ENCODE measurements at regions not wholly inside any gene's neighbourhood (a gene's known extent, or its start where the extent isn't known, plus 50 kb on each side); places are given as distances from the start of the nearest gene placed in this dataset.
"Not testable (repeated sequence)": the region's sequence is repeated elsewhere in the genome, so short reads cannot be mapped to it uniquely, and the experiment has no call there.

DNA sequence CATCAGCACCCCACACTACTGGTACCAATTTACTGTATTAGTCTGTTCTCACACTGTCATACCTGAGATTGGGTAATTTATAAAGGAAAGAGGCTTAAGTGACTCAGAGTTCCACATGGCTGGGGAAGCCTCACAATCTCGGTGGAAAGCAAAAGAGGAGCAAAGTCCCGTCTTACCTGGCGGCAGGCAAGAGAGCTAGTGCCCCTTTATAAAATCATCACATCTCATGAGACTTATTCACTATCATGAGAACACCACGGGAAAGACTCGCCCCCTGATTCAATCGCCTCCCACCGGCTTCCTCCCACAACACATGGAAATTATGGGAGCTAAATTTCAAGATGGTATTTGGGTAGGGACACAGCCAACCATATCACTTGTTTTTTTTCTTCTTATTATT, 717.2 kb downstream of the TRIB2 start:
- DNase-seq: no peak

DNA sequence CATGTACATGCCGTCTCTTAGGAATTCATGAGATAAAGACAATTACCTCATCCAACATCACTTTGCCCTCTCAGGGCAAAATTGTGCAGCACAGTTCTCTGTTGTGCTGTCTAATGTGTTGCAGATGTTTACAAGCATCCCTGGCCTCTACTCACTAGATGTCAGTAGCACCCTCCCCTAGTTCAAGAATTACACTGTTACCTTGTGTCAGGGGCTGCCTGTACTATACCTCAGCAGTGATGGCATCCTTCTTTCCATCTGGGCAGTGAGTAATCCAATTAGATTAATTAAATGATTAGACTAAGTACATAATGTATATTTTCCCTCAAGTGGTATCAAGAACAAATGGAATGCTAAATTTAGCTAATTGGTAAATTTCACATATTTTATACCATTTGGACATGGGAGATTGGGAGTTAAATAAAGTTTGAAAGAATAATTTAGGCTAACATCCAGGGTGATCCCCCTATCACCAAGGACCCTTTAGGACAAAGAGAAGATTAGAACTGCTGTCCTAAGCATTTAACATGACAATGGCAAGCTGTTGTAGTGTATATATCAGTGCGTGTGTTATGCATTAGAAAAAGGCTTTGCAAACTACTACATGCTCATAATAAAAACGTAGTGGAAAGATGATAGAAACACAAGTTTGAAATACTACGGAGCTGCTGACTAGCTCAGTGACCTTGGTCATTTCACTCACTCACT, 727.0 kb downstream of the TRIB2 start:
- not testable (repeated sequence) for DNase-seq

DNA sequence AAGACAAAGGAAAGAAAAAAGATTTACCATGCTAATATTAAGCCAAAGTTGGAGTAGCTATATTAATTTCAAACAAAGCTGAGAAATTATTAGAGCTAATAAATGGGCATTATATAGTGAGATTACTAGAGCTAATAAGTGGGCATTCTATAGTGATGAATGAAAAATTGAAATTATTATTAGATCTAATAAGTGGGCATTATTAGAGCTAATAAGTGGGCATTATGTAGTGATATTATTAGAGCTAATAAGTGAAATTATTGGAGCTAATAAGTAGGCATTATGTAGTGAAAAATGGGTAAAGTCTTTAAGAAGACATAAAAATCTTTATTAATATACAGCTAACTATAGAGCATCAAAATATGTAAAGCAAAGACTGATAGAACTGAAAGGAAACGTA, 745.7 kb downstream of the TRIB2 start:
- DNase-seq: no peak

DNA sequence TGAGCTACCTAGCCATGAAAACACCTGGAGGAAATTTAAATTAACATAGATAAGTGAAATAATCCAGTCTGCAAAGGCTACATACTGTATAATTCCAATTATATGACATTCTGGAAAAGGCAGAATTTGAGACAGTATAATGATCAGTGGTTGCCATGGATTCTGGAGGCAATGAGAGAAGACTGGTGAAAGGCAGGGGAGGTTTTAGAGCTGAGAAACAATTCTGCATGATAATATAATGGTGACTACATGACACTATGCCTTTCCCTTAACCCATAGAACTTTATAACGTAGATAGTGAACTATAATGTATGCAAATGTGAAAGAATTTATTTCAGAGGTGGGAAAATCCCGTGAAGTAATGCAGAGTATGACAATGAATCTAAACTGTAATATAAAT, 749.3 kb downstream of the TRIB2 start:
- no peak for DNase-seq

DNA sequence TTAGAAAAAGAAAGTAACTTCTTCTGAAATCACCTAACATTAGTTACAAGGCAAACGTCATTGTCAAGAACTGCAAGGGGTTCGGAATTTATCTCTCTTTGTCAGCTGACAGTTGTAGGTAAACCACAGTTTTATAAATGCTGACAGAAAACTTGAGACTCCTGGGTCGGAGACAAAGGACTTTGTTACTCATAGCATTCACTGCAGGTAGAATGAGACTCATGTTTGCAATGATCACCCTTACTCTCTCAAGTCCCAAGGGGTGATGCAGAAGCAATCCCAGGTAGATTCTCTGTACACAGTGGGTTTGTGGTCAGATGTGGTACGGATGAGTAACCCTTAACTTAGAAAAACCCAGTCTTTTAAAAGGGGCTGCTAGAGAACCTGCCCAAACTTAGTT, 757.8 kb downstream of the TRIB2 start:
- DNase-seq: no peak

DNA sequence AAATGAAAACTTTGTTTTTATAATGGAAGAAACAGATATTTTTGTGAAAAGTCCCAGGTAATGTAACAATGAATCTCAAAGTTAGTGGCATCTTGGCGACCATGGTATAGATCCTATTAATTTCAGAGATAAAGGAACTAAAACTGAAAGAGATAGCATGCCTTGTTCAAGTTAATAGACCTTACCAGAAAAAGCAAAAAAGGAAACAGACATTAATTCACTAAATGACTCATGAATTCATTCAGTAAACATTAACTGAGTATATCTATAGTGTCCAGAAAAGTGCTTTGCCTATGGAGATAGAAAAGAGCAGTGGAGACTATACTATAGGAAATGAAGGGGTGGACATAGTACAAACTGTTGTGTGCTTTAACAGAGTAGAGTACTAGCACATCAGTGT, 763.3 kb downstream of the TRIB2 start:
- DNase-seq: no peak

DNA sequence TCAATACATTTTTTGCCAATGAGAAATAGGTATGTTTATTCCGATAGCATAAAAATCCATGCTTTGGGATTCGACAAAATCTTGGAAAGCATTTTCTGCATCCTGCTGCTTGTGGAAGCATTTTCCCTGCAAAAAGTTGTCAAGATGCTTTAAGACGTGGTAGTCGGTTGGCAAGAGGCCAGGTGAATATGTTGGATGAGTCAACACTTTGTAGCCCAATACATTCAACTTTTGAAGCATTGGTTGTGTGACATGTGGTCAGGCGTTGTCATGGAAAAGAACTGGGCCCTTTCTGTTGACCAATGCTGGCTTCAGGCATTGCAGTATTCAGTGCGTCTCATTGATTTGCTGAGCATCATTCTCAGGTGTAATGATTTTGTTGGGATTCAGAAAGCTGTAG, 764.5 kb downstream of the TRIB2 start:
- DNase-seq: no peak

DNA sequence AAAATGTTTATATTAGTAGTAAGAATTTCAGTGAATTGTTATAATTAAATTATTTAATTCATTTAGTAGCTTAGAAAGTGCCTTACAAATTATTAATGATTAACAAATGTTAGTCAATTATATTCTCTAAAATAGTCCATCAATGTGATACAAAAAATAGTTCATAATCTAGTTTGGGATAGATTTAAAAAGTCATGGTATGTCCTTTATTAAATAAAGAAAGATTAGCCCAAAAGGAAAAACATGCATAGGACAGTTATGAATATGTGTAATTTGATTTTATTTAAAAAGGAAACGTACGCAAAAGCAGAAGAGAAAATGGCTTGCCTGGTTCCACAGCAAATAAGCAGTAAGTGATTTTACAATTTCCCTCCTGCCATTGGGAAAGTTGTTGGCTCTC, 768.5 kb downstream of the TRIB2 start:
- DNase-seq: no peak

DNA sequence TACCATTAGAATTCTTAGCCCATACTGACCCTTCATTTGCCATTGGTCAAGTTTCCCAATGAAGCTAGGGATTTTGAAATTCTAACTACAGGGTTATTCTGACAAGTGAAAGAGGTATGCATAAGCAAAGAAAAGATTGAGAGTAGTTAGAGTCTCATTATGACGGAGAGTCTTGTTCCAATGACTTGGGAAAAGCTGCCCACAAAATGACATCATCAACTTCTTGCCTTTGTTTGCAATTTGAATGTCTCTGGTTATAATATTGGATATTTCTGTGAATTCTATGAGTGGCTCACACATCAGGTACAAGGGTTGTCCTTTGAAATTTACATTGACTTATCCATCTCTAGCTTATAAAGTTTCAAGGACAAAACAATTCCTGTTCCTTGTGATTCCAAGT, 772.2 kb downstream of the TRIB2 start:
- no peak for DNase-seq

DNA sequence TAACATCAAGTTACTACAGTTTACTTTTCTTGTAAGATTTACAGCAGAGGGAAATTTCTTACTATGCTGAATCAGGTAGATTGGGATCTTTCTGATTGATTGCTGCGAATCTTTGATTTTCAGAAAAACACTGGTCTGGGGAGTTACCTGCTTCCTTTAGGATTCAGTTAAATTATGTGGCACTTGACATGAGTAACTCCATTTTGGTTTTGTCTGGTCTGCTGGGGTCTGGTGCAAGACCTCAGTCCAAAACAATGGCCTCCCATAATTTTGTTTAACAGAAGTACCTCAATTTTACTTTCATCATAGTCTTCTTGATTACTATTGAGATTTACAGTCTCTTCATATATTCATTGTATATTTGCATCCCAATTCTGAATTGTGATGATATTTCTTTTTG, 775.5 kb downstream of the TRIB2 start:
- no peak for DNase-seq

DNA sequence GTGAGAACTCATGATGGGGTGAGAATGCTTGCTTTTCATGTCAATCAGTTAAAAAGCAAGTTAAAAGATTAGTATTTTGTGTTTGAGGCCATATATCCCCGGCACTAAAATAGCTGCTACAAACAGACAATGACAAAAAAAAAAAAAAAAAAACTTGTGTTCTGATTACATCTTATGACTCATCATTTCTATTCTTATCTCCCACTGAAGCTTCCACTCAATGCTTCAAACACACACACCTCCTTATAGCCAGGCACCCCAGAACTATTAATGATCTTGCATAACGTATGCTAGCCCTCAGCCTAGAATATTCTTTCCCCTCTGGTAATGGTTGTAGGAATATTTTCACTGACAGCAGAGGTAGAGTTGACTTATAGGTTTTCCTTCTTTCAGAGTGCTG, 778.3 kb downstream of the TRIB2 start:
- DNase-seq: no peak

DNA sequence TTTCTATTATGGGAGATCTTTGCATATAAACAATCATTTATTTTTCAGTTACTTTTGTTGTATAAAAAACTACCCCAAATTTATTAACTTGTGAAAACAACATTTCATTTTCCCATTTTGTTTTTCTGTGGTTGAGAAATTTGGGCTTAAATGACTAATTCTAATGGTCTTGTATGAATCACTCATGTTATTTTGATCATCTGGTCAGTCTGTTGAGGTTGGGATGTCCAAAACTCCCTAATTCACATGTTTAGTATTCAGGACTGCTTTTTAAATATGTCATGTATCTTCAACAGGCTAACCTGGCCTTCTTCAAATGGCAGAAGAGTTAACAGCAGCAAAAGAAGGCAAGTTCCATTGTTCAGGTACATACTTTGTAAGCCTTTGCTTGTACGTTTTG, 788.1 kb downstream of the TRIB2 start:
- no peak for DNase-seq

DNA sequence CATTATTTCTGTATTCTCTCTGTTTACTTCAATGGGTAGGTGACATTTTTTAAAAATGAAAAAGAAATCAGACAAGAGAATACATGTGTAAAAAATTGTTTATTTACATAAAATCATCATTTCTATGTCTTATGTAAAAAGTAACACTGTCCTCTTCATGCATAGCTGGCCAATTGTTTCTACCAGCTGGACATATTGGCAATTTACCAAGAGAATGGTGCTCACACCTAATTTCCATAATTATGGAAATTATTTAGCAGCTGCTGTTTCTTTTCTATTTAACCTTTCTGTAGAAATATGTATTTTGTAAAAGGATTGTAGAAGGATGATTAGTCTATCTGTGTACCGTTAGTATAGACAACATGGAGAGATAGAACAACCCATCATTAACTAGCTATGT, 791.9 kb downstream of the TRIB2 start:
- no peak for DNase-seq

DNA sequence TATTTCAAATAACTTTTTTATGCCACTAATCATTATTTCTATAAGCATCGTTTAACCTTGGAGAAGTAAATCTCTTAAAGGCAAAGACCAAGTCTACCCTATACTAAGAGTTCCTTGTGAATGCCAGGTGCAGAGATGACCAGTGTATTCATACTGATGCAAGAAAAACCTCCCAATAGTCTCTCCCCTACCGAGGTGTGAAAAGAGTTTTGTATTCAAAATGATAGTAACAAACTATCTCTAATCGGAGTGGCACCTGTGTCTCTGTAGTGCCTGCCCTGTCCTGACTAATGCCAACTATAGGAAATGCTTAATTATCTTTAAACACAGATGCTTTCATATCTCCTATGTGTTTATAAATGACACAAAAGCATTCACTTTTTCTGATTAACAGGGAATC, 798.5 kb downstream of the TRIB2 start:
- no peak for DNase-seq

DNA sequence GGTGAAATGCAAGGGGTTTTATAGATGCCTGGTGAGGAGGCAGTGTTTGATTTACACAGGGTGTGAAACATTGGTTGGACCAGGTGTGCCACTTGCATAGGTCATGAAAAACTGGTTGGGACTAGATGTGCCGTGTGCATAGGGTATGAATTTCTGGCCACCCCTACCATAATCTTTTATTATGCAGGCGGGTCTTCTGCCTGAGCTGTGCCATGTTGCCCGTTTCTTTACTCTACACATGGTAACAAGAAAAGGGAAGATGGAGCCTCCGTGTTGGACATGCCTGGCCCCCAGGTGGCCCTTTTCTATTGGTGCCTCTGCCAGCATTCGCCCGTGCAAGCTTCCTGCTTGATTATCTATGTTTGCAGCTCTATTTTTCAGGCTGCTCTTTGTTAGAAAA, 805.4 kb downstream of the TRIB2 start:
- no peak for DNase-seq

DNA sequence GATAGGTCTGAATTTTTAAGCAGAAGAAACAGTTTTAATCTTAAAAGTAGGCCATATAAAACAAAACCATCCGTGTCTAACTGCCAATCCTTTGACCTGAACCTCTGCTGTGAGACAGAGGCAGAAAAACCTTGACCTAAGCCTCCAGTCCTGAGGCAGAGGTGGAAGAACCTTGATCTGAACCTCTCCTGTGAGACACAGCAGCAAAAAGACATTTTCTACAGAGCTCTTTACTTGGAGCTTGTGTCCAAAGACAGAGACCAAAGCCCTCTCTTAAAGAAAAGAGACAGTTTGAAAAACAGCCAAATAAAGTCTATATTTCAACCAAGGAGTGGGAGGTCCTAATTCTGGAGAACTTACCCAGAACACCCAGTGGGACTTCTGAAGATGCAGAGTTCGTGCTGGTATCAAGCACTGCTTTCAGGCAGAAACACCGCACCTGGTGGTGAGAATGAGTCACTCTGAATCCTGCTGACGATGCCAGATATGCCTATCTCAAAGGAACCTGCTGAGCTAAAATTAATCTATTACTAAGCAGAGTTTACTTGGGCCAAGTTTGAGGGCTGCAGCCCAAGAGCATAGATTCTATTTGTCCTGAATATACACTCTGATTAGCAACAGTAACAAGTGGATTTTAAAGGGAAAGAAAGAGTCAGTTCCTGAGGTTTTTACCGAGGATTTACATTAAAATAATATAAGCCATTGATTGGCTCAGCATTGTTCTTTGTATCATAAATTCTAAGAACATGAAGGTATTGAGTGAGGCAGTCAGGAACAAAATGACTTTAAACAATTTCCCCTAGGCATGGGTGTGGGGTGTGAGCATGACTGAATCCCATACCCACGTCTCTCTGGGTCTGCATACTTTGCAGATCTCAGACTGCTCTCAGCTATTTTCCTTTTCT, 806.4 kb downstream of the TRIB2 start:
- no peak for DNase-seq

DNA sequence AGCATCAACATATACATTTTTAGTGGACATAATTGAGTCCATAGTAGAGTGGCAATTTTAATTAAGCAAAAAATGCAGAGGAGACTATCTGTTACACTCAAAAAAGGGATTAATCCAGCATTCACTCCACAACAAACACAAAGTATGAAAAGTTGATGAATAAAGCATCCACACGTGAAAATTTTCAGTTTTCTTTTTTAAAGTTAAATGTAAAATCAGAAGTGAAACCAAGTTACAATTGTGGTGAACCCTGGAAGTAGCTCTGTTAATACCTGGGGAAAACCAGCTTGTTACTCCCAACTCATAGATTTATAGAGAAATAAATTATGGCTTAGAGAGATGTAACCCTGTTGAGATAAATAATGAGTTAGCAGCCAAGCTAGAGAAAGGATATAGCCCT, 807.8 kb downstream of the TRIB2 start:
- DNase-seq: no peak

DNA sequence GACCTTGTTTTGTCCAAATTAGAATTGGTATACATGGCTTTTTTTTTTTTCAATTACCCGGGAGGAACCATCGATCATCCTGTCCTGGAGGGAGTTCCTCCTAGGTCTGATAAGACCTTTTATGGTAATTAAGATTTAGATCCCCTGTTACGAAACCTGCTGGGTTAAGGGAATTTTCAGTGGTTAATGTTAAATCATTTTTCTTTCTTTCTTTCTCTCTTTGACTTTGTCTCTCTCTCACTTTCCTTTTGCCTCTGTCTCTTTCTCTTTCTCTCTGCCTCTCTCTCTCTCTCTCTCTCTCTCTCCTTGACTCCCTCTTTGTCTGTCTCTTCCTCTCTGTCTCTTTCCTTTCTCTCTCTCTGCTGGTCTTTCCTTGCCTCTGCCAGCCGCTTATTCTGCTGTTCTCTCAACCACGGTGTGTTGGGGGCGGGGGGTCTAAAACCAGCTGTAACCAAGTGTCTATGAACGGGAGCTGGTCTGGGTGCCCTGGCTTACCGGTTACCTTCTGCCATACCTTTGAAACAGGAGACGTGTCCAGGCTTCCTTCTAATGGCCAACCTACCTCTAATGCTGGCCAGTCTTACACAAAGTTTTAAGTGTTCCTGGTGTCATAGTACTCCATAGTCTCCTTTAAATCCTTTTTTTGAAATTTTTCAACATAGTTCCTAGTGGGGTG, 815.1 kb downstream of the TRIB2 start:
- DNase-seq: not testable (repeated sequence)

DNA sequence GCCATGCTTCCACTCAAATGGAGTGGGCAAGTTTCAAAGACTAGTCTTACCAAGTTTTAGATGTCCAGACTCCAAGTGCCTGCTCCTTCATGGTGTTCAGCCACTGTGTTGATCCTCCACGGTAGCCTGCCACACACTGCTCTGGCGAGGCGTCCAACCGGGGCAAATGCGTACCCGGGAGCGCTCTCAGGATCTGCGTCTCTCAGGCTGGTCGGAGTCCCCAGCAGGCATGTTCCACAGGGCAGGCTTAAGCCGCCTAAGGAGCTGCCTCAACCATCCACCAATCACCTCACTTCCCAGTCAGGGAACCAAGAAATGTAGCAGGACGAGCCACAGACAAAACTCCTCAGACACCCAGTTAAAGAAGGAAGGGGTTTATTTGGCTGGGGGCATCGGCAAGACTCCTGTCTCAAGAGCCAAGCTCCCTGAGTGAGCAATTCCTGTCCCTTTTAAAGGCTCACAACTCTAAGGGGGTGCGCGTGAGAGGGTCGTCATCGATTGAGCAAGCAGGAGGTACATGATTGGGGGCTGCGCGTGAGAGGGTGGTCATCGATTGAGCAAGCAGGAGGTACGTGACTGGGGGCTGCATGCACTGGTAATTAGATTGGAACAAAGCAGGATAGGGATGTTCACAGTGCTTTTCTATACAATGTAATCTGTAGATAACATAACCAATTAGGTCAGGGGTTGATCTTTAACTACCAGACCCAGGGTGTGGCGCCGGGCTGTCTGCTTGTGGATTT, 816.2 kb downstream of the TRIB2 start:
- not testable (repeated sequence) for DNase-seq

DNA sequence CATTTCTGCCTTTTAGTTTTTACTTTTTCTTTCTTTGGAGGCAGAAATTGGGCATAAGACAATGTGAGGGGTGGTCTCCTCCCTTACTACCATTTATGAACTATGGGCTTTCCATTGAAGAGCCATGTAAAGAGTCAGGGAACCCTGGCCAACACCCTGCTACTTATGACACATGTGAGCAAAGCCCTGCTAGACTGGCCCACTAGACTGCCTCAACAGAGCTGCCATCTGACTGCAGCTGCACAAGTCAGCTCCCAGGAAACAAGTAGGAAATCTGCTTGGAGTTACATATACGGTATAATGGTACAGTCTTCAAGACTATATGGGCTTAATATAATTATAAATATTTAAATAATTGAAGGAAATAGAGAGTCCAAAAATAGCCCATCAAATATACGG, 816.8 kb downstream of the TRIB2 start:
- DNase-seq: no peak

DNA sequence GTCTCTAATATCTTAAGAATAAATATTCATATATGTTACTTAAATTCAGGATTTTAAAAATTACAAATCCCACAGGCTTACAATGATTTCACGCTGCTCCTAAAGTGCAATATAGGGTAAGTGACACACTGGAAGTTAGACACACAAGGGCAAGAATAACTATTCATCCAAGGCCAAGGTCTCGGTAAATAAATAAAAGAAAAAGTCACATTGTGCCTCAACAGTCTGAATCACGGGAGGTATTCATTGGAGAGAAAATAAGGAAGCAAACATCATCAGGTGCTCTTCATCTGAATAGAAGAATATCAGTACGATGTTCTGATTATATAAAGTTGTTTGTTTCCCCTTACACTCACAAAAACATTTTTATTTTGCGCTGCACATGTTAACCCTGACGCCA, 820.2 kb downstream of the TRIB2 start:
- DNase-seq: no peak

DNA sequence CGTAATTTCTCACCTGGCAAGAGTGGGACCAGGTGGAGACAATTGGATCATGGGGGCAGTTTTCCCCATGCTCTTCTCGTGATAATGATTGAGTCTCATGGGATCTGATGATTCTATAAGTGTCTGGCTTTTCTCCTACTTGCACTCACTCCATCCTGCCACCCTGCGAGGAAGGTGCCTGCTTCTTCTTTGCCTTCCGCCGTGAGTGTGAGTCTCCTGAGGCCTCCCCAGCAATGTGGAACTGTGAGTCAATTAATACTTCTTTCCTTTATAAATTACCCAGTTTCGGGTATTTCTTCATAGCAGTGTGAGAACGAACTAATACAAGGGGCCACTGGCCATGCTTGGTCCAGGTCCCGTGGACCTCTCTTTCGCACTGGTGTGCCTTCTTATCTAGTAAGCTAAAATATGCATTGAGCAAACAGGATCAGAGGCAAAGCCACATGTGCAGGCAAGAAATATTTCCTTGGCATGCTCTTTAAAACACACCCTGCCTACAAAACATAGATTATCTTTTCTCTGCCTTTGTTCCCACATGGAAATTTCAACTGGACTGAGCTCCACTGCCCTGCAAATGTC, 821.1 kb downstream of the TRIB2 start:
- no peak for DNase-seq

DNA sequence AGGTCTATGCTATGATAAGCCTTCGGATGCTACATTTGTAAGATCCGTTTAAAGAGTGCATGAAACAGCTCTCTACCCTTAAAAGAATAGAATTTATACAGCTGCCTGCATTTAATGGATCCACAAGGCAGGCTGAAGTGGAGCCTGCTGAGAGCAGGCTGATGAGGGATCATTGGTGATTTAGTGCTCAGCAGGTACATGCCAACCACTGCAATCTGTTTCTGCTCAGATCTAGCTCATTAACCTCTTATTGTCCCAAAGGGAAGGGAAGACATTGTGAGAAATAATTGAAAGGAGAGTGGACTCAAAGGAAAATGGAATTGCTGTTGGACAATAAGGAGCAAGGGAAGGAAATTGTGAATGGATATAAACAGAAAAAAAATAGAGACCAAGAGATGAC, 822.6 kb downstream of the TRIB2 start:
- DNase-seq: no peak

All from fibroblast of skin of abdomen (primary cell).